ENCODE measurements at regions not wholly inside any gene's neighbourhood (a gene's known extent, or its start where the extent isn't known, plus 50 kb on each side); places are given as distances from the start of the nearest gene placed in this dataset.

- Histone ChIP-seq H3K27ac (ENCODE audit: low read depth, low read length, poor library complexity, severe bottlenecking) (no peak overlapping the region), H3K4me3 (ENCODE audit: low read depth, low read length, poor library complexity, severe bottlenecking) (no peak overlapping the region), H3K4me1 (ENCODE audit: insufficient read depth, low read length, poor library complexity, severe bottlenecking) (no peaks in the 10 kb centered on the region), H3K27me3 (replicated peaks; ENCODE audit: insufficient read depth, low read depth, low read length, poor library complexity) (no peaks in the 10 kb centered on the region), H3K9me3 (ENCODE audit: low read depth, low read length, poor library complexity, severe bottlenecking) (no peaks in the 10 kb centered on the region), H3K36me3 (ENCODE audit: insufficient read depth, low read length, poor library complexity, severe bottlenecking) (no peaks in the 10 kb centered on the region)
- no peak for TF ChIP-seq EZH2 (IDR thresholded peaks at IDR 0.05; ENCODE audit: borderline replicate concordance, low read depth, low read length, poor library complexity, severe bottlenecking)
- TF ChIP-seq, protein P1, sequence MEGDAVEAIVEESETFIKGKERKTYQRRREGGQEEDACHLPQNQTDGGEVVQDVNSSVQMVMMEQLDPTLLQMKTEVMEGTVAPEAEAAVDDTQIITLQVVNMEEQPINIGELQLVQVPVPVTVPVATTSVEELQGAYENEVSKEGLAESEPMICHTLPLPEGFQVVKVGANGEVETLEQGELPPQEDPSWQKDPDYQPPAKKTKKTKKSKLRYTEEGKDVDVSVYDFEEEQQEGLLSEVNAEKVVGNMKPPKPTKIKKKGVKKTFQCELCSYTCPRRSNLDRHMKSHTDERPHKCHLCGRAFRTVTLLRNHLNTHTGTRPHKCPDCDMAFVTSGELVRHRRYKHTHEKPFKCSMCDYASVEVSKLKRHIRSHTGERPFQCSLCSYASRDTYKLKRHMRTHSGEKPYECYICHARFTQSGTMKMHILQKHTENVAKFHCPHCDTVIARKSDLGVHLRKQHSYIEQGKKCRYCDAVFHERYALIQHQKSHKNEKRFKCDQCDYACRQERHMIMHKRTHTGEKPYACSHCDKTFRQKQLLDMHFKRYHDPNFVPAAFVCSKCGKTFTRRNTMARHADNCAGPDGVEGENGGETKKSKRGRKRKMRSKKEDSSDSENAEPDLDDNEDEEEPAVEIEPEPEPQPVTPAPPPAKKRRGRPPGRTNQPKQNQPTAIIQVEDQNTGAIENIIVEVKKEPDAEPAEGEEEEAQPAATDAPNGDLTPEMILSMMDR (conservative IDR thresholded peaks at IDR 0.05; ENCODE audit: low read depth, low read length): no peak
- DNase-seq (ENCODE audit: low spot score): no peak
- intact Hi-C loops (cut with micrococcal nuclease; ENCODE audit: unreplicated experiment): no loop called here
- no TSS peak for BruUV-seq (replicated peaks)
- ChIA-PET CTCF (no interaction called here), POLR2A (ENCODE audit: low non-redundant PET) (no interaction called here)
Observed at GRCh38 chr3:144384241-144384979, 412.8 kb downstream of the DIPK2A start.

DNA sequence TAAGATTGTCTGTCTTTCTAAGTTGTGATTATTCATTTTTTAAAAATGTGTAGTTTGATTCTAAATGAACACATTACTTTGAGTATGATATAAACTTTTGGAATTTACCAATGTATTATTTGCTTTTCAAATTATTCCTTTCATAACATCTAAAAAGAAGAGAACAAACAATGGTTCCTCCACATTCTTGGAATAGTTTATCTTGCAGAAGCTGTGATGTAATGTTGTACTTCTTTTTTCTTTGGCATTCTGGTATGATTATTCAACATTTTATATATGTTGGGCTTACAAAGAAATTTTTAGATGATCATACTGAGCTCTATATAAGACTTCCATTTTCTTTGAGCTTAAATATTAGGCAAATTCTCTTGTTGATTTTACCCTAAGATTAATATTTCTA, 419.2 kb downstream of the DIPK2A start:
- Histone ChIP-seq H3K36me3 (ENCODE audit: insufficient read depth, low read length, poor library complexity, severe bottlenecking) (no peaks in the 10 kb centered on the region), H3K9me3 (ENCODE audit: low read depth, low read length, poor library complexity, severe bottlenecking) (no peaks in the 10 kb centered on the region), H3K27me3 (replicated peaks; ENCODE audit: insufficient read depth, low read depth, low read length, poor library complexity) (no peaks in the 10 kb centered on the region), H3K4me1 (ENCODE audit: insufficient read depth, low read length, poor library complexity, severe bottlenecking) (no peaks in the 10 kb centered on the region), H3K27ac (ENCODE audit: low read depth, low read length, poor library complexity, severe bottlenecking) (no peak overlapping the region), H3K4me3 (ENCODE audit: low read depth, low read length, poor library complexity, severe bottlenecking) (no peak overlapping the region)
- POLR2A ChIA-PET (ENCODE audit: low non-redundant PET): no interaction called here
- no peak for DNase-seq (ENCODE audit: low spot score)
- intact Hi-C loops (cut with micrococcal nuclease; ENCODE audit: unreplicated experiment): no loop called here
- TF ChIP-seq EZH2 (IDR thresholded peaks at IDR 0.05; ENCODE audit: borderline replicate concordance, low read depth, low read length, poor library complexity, severe bottlenecking): no peak
- TF ChIP-seq, protein P1 (conservative IDR thresholded peaks at IDR 0.05; ENCODE audit: low read depth, low read length): no peak
- no TSS peak for BruUV-seq (replicated peaks)
- CTCF ChIA-PET: no interaction called here

GRCh38 chr3:144391236-144391635, 419.6 kb downstream of the DIPK2A start:
- intact Hi-C loops (cut with micrococcal nuclease; ENCODE audit: unreplicated experiment): no loop called here
- H3K9me3 ChIP-seq (ENCODE audit: low read depth, low read length, poor library complexity, severe bottlenecking): no peaks in the 10 kb centered on the region
- H3K4me3 ChIP-seq (ENCODE audit: low read depth, low read length, poor library complexity, severe bottlenecking): no peak overlapping the region
- H3K27ac ChIP-seq (ENCODE audit: low read depth, low read length, poor library complexity, severe bottlenecking): no peak overlapping the region
- H3K36me3 ChIP-seq (ENCODE audit: insufficient read depth, low read length, poor library complexity, severe bottlenecking): no peaks in the 10 kb centered on the region
- ChIA-PET CTCF (no interaction called here), POLR2A (ENCODE audit: low non-redundant PET) (no interaction called here)
- TF ChIP-seq, protein P1 (conservative IDR thresholded peaks at IDR 0.05; ENCODE audit: low read depth, low read length): no peak
- no peak for TF ChIP-seq EZH2 (IDR thresholded peaks at IDR 0.05; ENCODE audit: borderline replicate concordance, low read depth, low read length, poor library complexity, severe bottlenecking)
- no peak for DNase-seq (ENCODE audit: low spot score)
- BruUV-seq (replicated peaks): no TSS peak
- H3K27me3 ChIP-seq (replicated peaks; ENCODE audit: insufficient read depth, low read depth, low read length, poor library complexity): no peaks in the 10 kb centered on the region
- no peaks in the 10 kb centered on the region for H3K4me1 ChIP-seq (ENCODE audit: insufficient read depth, low read length, poor library complexity, severe bottlenecking)

Data from A673 (cell line).